Breast epithelium (tissue), 3 donors: ENCODE measurements at regions not wholly inside any gene's neighbourhood (a gene's known extent, or its start where the extent isn't known, plus 50 kb on each side); places are given as distances from the start of the nearest gene placed in this dataset.

Source experiments
- POLR2A ChIP-seq: fragments of 450-650 bp; IDR thresholded peaks from one replicate; pipeline ENCODE4 v1.6.1; 2016; ENCODE audit warnings: antibody characterized with exemption, mild to moderate bottlenecking, moderate library complexity
- TF ChIP-seq, protein P1 (sequence below), 3 donors: fragments of 450-650 bp; IDR thresholded peaks; one replicate each; pipeline ENCODE4 v1.5.1; 2016 to 2017; ENCODE audit warnings: antibody characterized with exemption in 3 of 3, mild to moderate bottlenecking in 3 of 3, moderate library complexity in 3 of 3

DNA sequence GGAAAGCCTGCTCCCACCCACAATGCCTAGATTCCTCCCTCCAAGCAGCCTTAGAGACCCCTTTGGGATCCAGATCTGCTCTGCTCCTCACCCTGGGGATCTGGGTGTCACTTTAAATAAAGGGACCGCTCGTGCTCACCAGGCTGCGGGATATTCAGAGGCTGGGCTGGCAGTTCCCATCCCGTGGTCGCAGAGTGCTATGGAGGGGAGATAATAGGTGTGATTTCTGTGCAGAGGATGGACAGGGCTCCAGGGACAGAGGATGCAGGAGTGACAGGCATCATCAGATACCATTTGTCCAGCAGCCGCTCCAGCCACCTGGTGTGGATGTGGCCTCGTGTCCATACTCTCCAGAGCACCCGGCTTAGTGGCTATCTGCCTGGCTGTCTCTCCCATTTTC, 415.9 kb upstream of the SULF2 start:
- TF ChIP-seq, protein P1, sequence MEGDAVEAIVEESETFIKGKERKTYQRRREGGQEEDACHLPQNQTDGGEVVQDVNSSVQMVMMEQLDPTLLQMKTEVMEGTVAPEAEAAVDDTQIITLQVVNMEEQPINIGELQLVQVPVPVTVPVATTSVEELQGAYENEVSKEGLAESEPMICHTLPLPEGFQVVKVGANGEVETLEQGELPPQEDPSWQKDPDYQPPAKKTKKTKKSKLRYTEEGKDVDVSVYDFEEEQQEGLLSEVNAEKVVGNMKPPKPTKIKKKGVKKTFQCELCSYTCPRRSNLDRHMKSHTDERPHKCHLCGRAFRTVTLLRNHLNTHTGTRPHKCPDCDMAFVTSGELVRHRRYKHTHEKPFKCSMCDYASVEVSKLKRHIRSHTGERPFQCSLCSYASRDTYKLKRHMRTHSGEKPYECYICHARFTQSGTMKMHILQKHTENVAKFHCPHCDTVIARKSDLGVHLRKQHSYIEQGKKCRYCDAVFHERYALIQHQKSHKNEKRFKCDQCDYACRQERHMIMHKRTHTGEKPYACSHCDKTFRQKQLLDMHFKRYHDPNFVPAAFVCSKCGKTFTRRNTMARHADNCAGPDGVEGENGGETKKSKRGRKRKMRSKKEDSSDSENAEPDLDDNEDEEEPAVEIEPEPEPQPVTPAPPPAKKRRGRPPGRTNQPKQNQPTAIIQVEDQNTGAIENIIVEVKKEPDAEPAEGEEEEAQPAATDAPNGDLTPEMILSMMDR (IDR thresholded peaks at IDR 0.05): no peak
- no peak for TF ChIP-seq POLR2A
